GM21423 (cell line): ENCODE measurements at regions not wholly inside any gene's neighbourhood (a gene's known extent, or its start where the extent isn't known, plus 50 kb on each side); places are given as distances from the start of the nearest gene placed in this dataset.
"Not testable (repeated sequence)": the region's sequence is repeated elsewhere in the genome, so short reads cannot be mapped to it uniquely, and the experiment has no call there.

ENCODE experiments used
- ATAC-seq: cut with Tn5 transposase; IDR thresholded peaks from one replicate; pipeline ENCODE4 v1.9.1; 2021; ENCODE audit warnings: mild to moderate bottlenecking, moderate library complexity; ENCODE audit not compliant: unreplicated experiment

DNA sequence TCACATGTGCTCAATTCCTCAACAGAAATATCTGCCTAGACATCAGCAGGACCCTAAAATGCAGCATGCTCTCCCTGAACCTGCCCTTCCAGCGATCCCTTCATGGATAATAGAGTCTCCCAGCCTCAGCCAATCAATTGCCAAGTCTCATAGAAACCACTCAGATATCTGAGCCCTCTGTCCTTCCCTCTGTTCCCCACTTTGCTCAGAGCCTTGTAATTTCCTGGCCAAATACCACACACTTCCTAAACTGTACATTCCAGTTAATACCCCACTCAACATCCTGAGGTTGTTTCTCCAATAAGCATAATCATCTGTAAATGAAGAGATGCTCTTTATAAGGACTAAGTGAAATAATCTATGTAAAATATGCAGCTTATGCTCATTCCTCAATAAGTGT is 59.3 kb upstream of the PTGFRN start:
- ATAC-seq: no peak

- not testable (repeated sequence) for ATAC-seq
Observed at GRCh38 chr1:116851189-116851588, 58.5 kb upstream of the PTGFRN start.

DNA sequence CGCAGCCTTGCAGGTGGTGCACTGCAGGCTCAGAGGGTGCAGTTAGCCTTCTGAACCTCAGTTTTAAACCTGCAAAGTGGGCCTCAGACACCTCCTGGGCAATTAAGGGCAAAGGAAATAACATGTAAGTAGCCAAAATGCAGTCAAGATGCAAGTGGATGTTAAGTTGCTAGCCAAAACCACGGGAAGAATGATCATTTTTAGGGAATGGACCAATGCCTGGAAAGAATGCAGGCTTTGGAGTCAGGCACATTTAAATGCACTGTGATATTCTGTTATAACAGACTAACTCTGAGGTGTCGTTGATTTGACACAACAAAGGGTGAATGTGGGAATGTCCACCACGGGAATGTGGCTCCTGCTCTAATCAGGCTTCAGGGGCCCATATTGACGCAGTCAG is 57.9 kb upstream of the PTGFRN start:
- ATAC-seq: no peak

GRCh38 chr1:116852367-116852766 is 57.3 kb upstream of the PTGFRN start:
- no peak for ATAC-seq

GRCh38 chr1:116852910-116853309 is 56.8 kb upstream of the PTGFRN start:
- ATAC-seq: no peak

- ATAC-seq: no peak
Observed at GRCh38 chr1:116853680-116854402, 55.9 kb upstream of the PTGFRN start.

DNA sequence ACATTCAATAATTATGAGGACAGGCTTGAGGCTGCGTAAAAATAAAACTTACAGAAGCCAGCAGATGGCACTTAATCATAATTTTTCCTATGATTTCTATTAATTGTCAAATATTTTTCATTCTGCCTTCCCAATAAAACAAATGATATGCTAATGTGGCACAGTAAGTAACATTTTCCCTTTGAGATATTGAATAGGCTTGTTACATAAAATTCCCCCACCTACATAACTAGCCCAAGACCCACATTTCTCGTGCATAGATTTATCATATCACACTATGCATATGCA is 55.4 kb upstream of the PTGFRN start:
- no peak for ATAC-seq

GRCh38 chr1:116854716-116855115 is 55.0 kb upstream of the PTGFRN start:
- no peak for ATAC-seq

DNA sequence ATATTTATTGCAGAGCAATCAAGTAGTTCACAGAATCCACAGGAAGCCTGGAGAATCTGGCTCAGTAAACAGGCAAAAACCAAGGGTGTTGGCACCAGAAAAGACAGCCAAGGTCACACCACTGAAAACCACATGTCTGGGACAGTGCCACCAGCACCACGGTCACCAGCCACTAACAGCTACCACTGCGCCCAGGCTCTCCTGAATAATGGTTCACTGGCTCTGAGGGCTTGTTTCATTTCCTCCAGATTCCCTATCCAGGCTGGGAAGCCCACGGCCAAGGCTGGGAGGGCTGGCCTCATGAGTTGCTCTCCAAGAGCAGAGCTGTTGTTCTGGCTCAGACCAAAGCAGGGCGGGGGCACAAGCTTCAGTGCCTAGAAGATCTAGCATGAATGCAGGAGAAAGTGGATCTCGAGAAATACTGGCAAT is 54.5 kb upstream of the PTGFRN start:
- no peak for ATAC-seq

DNA sequence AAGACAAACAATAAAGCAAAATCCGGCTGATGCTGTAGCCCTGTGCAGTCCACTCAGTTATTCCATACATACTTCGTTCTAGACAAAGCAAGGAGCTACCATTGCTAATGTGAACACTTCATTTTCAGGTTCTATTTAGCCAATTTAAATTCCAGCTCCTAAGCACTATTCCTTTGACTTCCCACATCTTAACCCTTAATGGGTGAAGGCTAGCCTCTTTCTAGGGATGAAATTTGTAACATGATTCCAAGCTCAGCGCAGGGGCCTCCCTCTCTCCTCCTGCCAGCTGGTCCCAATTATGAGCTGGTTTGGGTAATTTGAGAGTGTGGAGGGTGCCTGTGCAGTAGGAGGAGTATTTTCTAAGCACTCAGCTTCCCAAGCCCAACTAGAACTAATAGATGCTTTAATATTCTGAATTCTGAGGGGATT is 53.9 kb upstream of the PTGFRN start:
- ATAC-seq: no peak

DNA sequence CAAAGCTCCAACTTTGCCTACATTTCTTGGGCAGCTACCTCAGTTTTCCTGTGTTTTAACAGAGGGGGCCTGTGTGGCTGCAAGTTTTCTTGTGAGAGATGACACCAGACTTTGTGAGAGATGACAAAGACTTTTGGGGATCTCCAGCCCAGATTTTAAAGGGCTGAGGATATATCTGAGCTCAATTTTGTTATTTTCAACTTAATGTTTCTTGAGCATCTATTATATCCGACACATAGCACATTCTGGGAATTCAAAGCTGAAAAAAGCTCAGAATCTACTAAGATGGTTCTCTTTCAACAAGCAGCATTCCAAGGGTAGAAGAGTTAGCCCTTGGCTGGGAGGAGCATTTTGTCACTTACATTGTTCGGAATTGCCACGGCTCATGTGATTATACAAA is 53.4 kb upstream of the PTGFRN start:
- ATAC-seq: no peak

DNA sequence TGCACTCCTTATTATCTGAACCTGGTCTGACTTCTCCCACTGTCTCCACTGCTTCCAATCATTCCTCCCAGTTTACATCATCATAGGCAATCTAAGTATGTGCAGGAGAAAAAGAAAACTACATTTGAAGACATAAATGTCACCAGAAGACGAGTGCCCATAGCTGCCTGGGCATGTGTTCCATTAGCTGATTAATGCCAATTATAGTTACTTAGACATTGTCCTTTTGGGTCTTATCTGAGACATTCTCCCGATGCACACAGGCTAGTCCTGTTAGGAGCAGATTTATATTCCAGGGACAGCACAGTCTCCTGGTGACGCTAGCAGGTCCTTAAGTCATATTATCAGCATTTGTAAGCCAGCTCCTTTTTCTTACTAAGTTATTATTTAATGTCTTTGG is 52.6 kb upstream of the PTGFRN start:
- no peak for ATAC-seq
